Cardiac muscle cell (in vitro differentiated cells and primary cell): ENCODE measurements at regions not wholly inside any gene's neighbourhood (a gene's known extent, or its start where the extent isn't known, plus 50 kb on each side); places are given as distances from the start of the nearest gene placed in this dataset.
A peak's percentile ranks its signal among the peaks of the same experiment; 100 is the strongest.
"Not testable (repeated sequence)": the region's sequence is repeated elsewhere in the genome, so short reads cannot be mapped to it uniquely, and the experiment has no call there.

ENCODE experiments used
- DNase-seq, 2 donors: peaks; one replicate each; pipeline versions ENCODE4 v3.0.0 to v3.0.0-alpha.2; 2010 to 2017; ENCODE audit warnings: low read depth in 1 of 2, low spot score in 1 of 2
- H3K27ac ChIP-seq: fragments of 200-600 bp; sonication (generic); 2 replicates; pipeline ENCODE4 v1.5.1; 2016
- H3K27me3 ChIP-seq: fragments of 200-600 bp; sonication (generic); 2 replicates; pipeline ENCODE4 v1.6.0; 2016; ENCODE audit warnings: control low read depth
- H3K36me3 ChIP-seq: fragments of 200-600 bp; sonication (generic); 2 replicates; pipeline ENCODE4 v1.5.1; 2016; ENCODE audit warnings: control low read depth
- H3K4me1 ChIP-seq: fragments of 200-600 bp; sonication (generic); 2 replicates; pipeline ENCODE4 v1.8.1; 2017; ENCODE audit warnings: low read depth, mild to moderate bottlenecking, mixed run types
- H3K4me3 ChIP-seq: fragments of 200-600 bp; sonication (generic); 2 replicates; pipeline ENCODE4 v1.5.1; 2016; ENCODE audit warnings: mild to moderate bottlenecking
- H3K9me3 ChIP-seq: fragments of 200-600 bp; sonication (generic); 2 replicates; pipeline ENCODE4 v1.5.1; 2017; ENCODE audit warnings: low read depth, mild to moderate bottlenecking, control low read depth
- TF ChIP-seq, protein P1 (sequence below): IDR thresholded peaks from 2 replicates; pipeline ENCODE4 v1.5.1; 2012; ENCODE audit warnings: low read depth, mild to moderate bottlenecking, low read length

DNA sequence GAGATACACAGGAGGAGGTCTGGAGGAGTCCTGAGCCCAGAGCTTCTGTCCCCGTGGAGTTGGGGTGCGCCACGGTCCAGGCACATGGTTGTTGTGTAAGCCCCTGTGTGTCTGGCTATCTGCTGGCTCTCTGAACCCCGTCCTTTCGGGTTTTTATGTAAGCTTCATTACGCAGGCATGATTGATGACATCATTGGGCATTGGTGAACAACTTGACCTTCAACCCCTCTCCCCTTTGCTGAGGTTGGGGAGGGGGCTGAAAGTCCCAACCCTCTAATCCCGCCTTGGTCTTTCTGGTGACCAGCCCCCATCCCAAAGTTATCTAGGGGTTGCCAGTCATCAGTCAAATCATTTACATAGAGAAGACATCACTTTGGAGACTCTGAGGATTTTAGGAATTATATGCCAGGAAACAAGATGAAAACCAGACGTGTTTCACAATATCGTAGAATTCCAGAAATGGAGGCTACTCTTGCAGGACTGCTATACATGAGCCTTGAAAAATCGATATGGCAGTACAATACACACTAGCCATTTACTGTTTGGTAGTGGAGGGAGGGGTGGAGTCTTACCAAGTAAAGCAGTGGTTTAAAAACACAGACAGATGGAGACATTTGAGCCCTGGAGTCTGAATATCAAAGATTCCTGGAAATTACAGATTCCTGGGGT, 69.8 kb upstream of the SCAF4 start:
- no peaks in the 10 kb centered on the region for H3K36me3 ChIP-seq
- no peak overlapping the region for H3K4me3 ChIP-seq
- H3K27me3 ChIP-seq = no peaks in the 10 kb centered on the region
- TF ChIP-seq, protein P1, sequence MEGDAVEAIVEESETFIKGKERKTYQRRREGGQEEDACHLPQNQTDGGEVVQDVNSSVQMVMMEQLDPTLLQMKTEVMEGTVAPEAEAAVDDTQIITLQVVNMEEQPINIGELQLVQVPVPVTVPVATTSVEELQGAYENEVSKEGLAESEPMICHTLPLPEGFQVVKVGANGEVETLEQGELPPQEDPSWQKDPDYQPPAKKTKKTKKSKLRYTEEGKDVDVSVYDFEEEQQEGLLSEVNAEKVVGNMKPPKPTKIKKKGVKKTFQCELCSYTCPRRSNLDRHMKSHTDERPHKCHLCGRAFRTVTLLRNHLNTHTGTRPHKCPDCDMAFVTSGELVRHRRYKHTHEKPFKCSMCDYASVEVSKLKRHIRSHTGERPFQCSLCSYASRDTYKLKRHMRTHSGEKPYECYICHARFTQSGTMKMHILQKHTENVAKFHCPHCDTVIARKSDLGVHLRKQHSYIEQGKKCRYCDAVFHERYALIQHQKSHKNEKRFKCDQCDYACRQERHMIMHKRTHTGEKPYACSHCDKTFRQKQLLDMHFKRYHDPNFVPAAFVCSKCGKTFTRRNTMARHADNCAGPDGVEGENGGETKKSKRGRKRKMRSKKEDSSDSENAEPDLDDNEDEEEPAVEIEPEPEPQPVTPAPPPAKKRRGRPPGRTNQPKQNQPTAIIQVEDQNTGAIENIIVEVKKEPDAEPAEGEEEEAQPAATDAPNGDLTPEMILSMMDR = no peak
- H3K9me3 ChIP-seq = no peaks in the 10 kb centered on the region
- H3K27ac ChIP-seq = no peak overlapping the region
- no peak for DNase-seq
- H3K4me1 ChIP-seq = peaks cover 3% of the 10 kb centered on the region

DNA sequence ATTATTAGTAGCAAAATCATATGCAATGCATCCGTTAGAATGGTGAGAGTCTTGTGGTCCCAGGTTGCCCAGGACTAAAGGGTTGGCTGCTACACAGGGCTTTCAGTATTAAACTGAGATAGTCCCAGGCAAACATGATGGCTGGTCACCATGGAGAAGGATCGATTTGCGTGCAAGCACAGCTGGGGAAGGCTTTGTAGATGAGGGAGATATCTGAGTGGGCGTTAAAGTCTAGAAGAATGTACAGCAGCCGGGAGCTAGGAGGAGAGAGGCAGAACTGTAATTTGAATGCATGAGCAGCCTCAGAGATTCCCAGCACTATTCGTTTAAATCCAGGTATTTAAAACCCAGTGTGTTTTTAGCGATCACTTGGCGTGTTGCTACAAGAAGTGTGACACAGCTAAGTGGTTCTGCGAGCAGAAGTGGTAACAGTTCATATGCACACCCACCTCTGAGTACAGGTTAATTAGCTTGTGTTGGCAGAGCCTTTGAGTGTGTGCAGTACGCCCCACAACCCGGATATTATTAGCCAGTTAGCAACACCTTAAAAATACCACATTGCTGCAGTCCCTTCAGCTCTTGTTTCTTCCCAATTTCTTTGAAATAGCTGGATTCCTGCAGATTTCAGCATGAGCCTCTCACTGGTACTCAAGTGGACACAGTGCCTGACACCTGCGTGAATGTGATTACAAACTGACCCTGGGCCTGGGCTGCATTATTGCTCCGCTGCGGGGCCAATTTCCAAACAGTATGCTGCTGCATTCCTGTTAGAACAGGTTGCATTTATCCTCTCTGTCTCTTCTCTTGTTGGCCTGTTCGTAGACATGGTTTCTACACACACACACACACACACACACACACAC, 67.2 kb upstream of the SCAF4 start:
- peaks cover 3% of the 10 kb centered on the region for H3K4me1 ChIP-seq
- no peaks in the 10 kb centered on the region for H3K27me3 ChIP-seq
- H3K4me3 ChIP-seq = no peak overlapping the region
- no peaks in the 10 kb centered on the region for H3K36me3 ChIP-seq
- TF ChIP-seq, protein P1 = no peak
- no peak overlapping the region for H3K27ac ChIP-seq
- H3K9me3 ChIP-seq = no peaks in the 10 kb centered on the region
- DNase-seq = peak in 1 of 2 donors; percentile 9

DNA sequence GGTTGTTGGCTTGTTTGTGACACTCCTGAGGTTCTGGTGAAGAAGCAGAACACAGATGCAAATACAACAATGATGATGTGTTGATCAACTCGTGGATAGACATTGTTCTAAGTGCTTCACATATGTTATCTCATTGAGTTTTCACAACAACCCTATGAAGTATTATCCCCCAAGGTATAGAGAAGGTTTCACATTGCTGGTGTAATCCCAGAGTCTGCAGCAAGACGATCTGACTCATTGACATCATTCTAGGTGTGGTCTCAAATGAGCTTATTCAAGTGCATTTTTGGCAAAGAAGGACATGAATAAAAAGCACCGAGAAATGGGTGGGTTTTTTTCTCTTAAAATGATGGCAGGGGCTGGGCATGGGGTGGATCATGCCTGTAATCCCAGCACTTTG, 64.1 kb upstream of the SCAF4 start:
- H3K36me3 ChIP-seq = no peaks in the 10 kb centered on the region
- H3K4me3 ChIP-seq = no peak overlapping the region
- H3K27me3 ChIP-seq = no peaks in the 10 kb centered on the region
- DNase-seq = no peak
- H3K4me1 ChIP-seq = peaks cover 3% of the 10 kb centered on the region
- H3K9me3 ChIP-seq = no peaks in the 10 kb centered on the region
- TF ChIP-seq, protein P1 = no peak
- no peak overlapping the region for H3K27ac ChIP-seq

DNA sequence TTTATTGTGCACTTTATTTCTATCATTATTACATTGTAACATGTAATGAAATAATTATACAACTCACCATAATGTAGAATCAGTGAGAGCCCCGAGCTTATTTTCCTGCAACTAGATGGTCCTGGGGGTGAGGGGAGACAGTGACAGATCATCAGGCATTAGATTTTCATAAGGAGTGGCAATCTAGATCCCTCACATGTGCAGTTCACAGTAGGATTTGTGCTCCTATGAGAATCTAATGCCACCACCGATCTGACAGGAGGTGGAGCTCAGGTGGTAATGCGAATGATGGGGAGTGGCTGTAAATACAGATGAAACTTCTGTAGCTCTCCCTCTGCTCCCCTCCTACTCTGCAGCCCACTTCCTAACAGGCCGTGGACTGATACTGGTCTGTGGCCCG, 58.5 kb upstream of the SCAF4 start:
- not testable (repeated sequence) for H3K27me3 ChIP-seq, H3K4me1 ChIP-seq, DNase-seq, H3K4me3 ChIP-seq, H3K36me3 ChIP-seq, H3K27ac ChIP-seq, H3K9me3 ChIP-seq

DNA sequence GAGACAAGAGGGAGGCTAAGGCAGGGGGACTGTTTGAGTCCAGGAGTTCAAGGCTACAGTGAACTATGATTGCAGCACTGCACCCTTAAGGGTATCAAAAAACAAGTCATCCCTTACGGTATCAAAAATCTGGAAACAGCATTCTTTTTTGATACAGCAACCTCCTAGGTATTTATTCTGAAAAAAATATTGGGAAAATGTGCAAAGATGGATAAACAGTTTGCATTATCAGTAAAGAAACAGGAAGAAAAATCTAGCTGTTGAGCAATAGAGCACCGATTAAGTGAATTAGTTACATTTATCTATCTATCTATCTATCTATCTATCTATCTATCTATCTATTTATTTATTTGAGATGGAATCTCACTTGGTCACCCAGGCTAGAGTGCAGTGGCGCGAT, 56.7 kb upstream of the SCAF4 start:
- H3K4me3 ChIP-seq = no peak overlapping the region
- TF ChIP-seq, protein P1 = no peak
- H3K4me1 ChIP-seq = no peaks in the 10 kb centered on the region
- no peaks in the 10 kb centered on the region for H3K27me3 ChIP-seq
- DNase-seq = no peak
- H3K36me3 ChIP-seq = no peaks in the 10 kb centered on the region
- no peaks in the 10 kb centered on the region for H3K9me3 ChIP-seq
- no peak overlapping the region for H3K27ac ChIP-seq

DNA sequence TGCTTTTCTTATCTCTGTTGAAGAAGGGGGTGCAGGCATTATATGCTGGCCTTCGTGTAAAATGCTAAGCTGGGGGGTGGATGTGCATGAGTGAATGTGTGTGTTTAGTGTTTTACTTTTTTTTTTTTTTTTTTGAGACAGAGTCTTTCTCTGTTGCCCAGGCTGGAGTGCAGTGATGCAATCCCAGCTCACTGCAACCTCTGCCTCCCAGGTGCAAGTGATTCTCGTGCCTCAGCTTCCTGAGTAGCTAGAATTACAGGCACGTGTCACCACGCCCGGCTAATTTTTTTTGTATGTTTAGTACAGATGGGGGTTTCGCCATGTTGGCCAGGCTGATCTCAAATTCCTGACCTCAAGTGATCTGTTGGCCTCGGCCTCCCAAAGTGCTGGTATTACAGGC, 55.8 kb upstream of the SCAF4 start:
- DNase-seq, H3K27ac ChIP-seq, H3K36me3 ChIP-seq, H3K4me3 ChIP-seq, H3K9me3 ChIP-seq, H3K4me1 ChIP-seq, H3K27me3 ChIP-seq: not testable (repeated sequence)
